ENCODE measurements at regions not wholly inside any gene's neighbourhood (a gene's known extent, or its start where the extent isn't known, plus 50 kb on each side); places are given as distances from the start of the nearest gene placed in this dataset.
A peak's percentile ranks its signal among the peaks of the same experiment; 100 is the strongest.

- no peak for DNase-seq (ENCODE audit: low read depth)
- no peak overlapping the region for H3K4me3 ChIP-seq (ENCODE audit: low read length)
- no peak for TF ChIP-seq CTCF (conservative IDR thresholded peaks at IDR 0.05; ENCODE audit: low read length)
These were observed 258.2 kb downstream of the SP3 start for GRCh38 chr2:173706936-173707335.

- no peak overlapping the region for H3K4me3 ChIP-seq (ENCODE audit: low read length)
- no peak for TF ChIP-seq CTCF (conservative IDR thresholded peaks at IDR 0.05; ENCODE audit: low read length)
- DNase-seq (ENCODE audit: low read depth) = no peak
These were observed 256.4 kb downstream of the SP3 start for GRCh38 chr2:173708806-173709205.

- DNase-seq (ENCODE audit: low read depth) = no peak
- H3K4me3 ChIP-seq (ENCODE audit: low read length) = no peak overlapping the region
- TF ChIP-seq CTCF (conservative IDR thresholded peaks at IDR 0.05; ENCODE audit: low read length) = no peak
These were observed 253.4 kb downstream of the SP3 start for GRCh38 chr2:173711816-173712215.

GRCh38 chr2:173713904-173714555 lies 251.1 kb downstream of the SP3 start:
- no peak for DNase-seq (ENCODE audit: low read depth)
- H3K4me3 ChIP-seq (ENCODE audit: low read length) = no peak overlapping the region
- TF ChIP-seq CTCF (conservative IDR thresholded peaks at IDR 0.05; ENCODE audit: low read length) = no peak

GRCh38 chr2:173715441-173715840 lies 249.7 kb downstream of the SP3 start:
- peak; percentile 3 for DNase-seq (ENCODE audit: low read depth)
- TF ChIP-seq CTCF (conservative IDR thresholded peaks at IDR 0.05; ENCODE audit: low read length) = no peak
- H3K4me3 ChIP-seq (ENCODE audit: low read length) = no peak overlapping the region

GRCh38 chr2:173716458-173717052 lies 248.6 kb downstream of the SP3 start:
- DNase-seq (ENCODE audit: low read depth) = no peak
- no peak overlapping the region for H3K4me3 ChIP-seq (ENCODE audit: low read length)
- TF ChIP-seq CTCF (conservative IDR thresholded peaks at IDR 0.05; ENCODE audit: low read length) = no peak

- no peak for DNase-seq (ENCODE audit: low read depth)
- no peak overlapping the region for H3K4me3 ChIP-seq (ENCODE audit: low read length)
- no peak for TF ChIP-seq CTCF (conservative IDR thresholded peaks at IDR 0.05; ENCODE audit: low read length)
These were observed 245.7 kb downstream of the SP3 start for GRCh38 chr2:173719471-173719870.
